Breast epithelium (tissue), 3 donors: ENCODE measurements at regions not wholly inside any gene's neighbourhood (a gene's known extent, or its start where the extent isn't known, plus 50 kb on each side); places are given as distances from the start of the nearest gene placed in this dataset.

ENCODE experiments used
- POLR2A ChIP-seq: fragments of 450-650 bp; IDR thresholded peaks from one replicate; pipeline ENCODE4 v1.6.1; 2016; ENCODE audit warnings: antibody characterized with exemption, mild to moderate bottlenecking, moderate library complexity
- POLR2AphosphoS5 ChIP-seq, 3 donors: sonication (generic); formaldehyde crosslinking; IDR thresholded peaks; one replicate each; pipeline ENCODE4 v1.6.1; 2017; ENCODE audit warnings: antibody characterized with exemption in 3 of 3
- TF ChIP-seq, protein P1 (sequence below), 3 donors: fragments of 450-650 bp; IDR thresholded peaks; one replicate each; pipeline ENCODE4 v1.5.1; 2016 to 2017; ENCODE audit warnings: antibody characterized with exemption in 3 of 3, mild to moderate bottlenecking in 3 of 3, moderate library complexity in 3 of 3

- TF ChIP-seq POLR2AphosphoS5 (IDR thresholded peaks at IDR 0.05) (no peak), POLR2A (no peak)
- TF ChIP-seq, protein P1, sequence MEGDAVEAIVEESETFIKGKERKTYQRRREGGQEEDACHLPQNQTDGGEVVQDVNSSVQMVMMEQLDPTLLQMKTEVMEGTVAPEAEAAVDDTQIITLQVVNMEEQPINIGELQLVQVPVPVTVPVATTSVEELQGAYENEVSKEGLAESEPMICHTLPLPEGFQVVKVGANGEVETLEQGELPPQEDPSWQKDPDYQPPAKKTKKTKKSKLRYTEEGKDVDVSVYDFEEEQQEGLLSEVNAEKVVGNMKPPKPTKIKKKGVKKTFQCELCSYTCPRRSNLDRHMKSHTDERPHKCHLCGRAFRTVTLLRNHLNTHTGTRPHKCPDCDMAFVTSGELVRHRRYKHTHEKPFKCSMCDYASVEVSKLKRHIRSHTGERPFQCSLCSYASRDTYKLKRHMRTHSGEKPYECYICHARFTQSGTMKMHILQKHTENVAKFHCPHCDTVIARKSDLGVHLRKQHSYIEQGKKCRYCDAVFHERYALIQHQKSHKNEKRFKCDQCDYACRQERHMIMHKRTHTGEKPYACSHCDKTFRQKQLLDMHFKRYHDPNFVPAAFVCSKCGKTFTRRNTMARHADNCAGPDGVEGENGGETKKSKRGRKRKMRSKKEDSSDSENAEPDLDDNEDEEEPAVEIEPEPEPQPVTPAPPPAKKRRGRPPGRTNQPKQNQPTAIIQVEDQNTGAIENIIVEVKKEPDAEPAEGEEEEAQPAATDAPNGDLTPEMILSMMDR (IDR thresholded peaks at IDR 0.05) = no peak
Measured at GRCh38 chr5:61701877-61702602, 370.0 kb downstream of the ZSWIM6 start.
